ENCODE measurements at regions not wholly inside any gene's neighbourhood (a gene's known extent, or its start where the extent isn't known, plus 50 kb on each side); places are given as distances from the start of the nearest gene placed in this dataset.

DNA sequence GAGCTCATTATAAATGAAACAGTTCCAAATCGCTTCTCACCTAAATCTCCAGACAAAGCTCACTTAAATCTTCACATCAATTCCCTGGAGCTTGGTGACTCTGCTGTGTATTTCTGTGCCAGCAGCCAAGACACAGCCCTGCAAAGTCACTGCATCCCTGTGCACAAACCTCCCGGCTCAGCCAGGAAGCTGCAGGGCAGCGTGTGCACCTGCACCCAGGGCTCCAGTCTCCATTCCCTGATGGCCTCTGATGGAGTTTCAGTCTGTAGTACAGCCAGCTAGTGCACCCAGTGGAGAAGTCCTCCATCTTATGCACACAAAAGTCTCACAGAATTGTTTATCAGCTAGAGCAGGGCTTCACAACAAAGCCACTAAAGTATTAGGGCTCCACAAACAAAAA is 51.1 kb upstream of the PRSS58 start:
- no peak for DNase-seq

DNA sequence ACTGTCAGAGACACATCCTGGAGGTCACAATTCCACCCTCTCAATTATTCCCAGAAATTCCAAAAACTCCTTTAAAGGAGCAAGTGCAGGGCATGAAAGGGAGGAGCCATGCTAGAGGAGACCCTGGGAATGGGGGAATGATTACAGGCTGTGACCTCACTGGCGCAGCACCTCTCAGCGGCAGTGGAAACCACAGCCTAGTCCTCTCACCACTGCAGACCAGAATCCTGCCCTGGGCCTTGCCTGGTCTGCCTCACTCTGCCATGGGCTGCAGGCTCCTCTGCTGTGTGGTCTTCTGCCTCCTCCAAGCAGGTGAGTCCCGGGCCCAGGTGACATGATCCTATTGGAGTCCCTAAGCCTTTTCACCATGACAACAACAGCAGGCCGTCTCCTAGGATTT is 50.5 kb upstream of the PRSS58 start:
- DNase-seq: no peak
